Astrocyte (in vitro differentiated cells and primary cell): ENCODE measurements at regions not wholly inside any gene's neighbourhood (a gene's known extent, or its start where the extent isn't known, plus 50 kb on each side); places are given as distances from the start of the nearest gene placed in this dataset.

Experiments
- DNase-seq: peaks from one replicate; pipeline ENCODE4 v3.0.0-alpha.2; 2010; ENCODE audit warnings: low read depth
- FAIRE-seq: peaks from 2 replicates; lab custom pipeline; 2011; peaks lifted over from hg19 to GRCh38; lab: Jason Lieb, UNC
- H2AFZ ChIP-seq: 2 replicates; pipeline ENCODE4 v1.6.0; 2012; ENCODE audit warnings: low read depth, low read length, inconsistent platforms
- H3K27ac ChIP-seq: 2 replicates; pipeline ENCODE4 v1.5.1; 2011; ENCODE audit warnings: low read depth, low read length, inconsistent platforms
- H3K27me3 ChIP-seq: 2 replicates; pipeline ENCODE4 v1.6.0; 2011; ENCODE audit warnings: low read length, inconsistent platforms; ENCODE audit not compliant: insufficient read depth
- H3K36me3 ChIP-seq: 2 replicates; pipeline ENCODE4 v1.5.1; 2011; ENCODE audit warnings: low read length, inconsistent platforms; ENCODE audit not compliant: insufficient read depth
- H3K4me1 ChIP-seq: 2 replicates; pipeline ENCODE4 v1.5.1; 2011; ENCODE audit warnings: low read length, inconsistent platforms; ENCODE audit not compliant: insufficient read depth
- H3K4me2 ChIP-seq: 2 replicates; pipeline ENCODE4 v1.6.0; 2012; ENCODE audit warnings: low read length, inconsistent platforms
- H3K4me3 ChIP-seq: 2 replicates; pipeline ENCODE4 v1.5.1; 2011; ENCODE audit warnings: low read depth, mild to moderate bottlenecking, low read length, inconsistent platforms; ENCODE audit not compliant: insufficient read depth
- H3K79me2 ChIP-seq: 2 replicates; pipeline ENCODE4 v1.6.0; 2012; ENCODE audit warnings: mild to moderate bottlenecking, low read length, inconsistent platforms; ENCODE audit not compliant: insufficient read depth
- H3K9ac ChIP-seq: 2 replicates; pipeline ENCODE4 v1.6.0; 2012; ENCODE audit warnings: mild to moderate bottlenecking, low read length, inconsistent platforms
- H3K9me3 ChIP-seq: 2 replicates; pipeline ENCODE4 v1.5.1; 2012; ENCODE audit warnings: low read depth, mild to moderate bottlenecking, low read length, inconsistent platforms; ENCODE audit not compliant: insufficient read depth
- H4K20me1 ChIP-seq: 2 replicates; pipeline ENCODE4 v1.6.0; 2012; ENCODE audit warnings: low read length, inconsistent platforms; ENCODE audit not compliant: insufficient read depth
- H3K27ac Mint-ChIP-seq: one replicate; pipeline ENCODE4 v1.8.0; 2021; ENCODE audit warnings: mild to moderate bottlenecking, mixed read lengths; ENCODE audit not compliant: unreplicated experiment
- H3K27me3 Mint-ChIP-seq: one replicate; pipeline ENCODE4 v1.8.0; 2021; ENCODE audit warnings: low read depth, mixed read lengths; ENCODE audit not compliant: unreplicated experiment
- H3K36me3 Mint-ChIP-seq: one replicate; pipeline ENCODE4 v1.8.0; 2021; ENCODE audit warnings: low read depth, mixed read lengths; ENCODE audit not compliant: unreplicated experiment
- H3K4me1 Mint-ChIP-seq: one replicate; pipeline ENCODE4 v1.8.0; 2021; ENCODE audit warnings: low read depth, mixed read lengths; ENCODE audit not compliant: unreplicated experiment
- H3K4me3 Mint-ChIP-seq: one replicate; pipeline ENCODE4 v1.8.0; 2021; ENCODE audit warnings: mild to moderate bottlenecking, moderate library complexity, mixed read lengths; ENCODE audit not compliant: unreplicated experiment
- H3K9me3 Mint-ChIP-seq: one replicate; pipeline ENCODE4 v1.8.0; 2021; ENCODE audit warnings: mild to moderate bottlenecking, mixed read lengths; ENCODE audit not compliant: unreplicated experiment
- CTCF ChIP-seq: IDR thresholded peaks from 2 replicates; pipeline ENCODE4 v1.5.1; 2011; ENCODE audit warnings: low read depth, mild to moderate bottlenecking, inconsistent platforms, low read length, moderate library complexity; ENCODE audit not compliant: insufficient read depth
- EZH2 ChIP-seq: IDR thresholded peaks from 2 replicates; pipeline ENCODE4 v1.6.1; 2012; ENCODE audit warnings: mild to moderate bottlenecking, low read length, inconsistent platforms; ENCODE audit not compliant: insufficient read depth

- H3K4me1 Mint-ChIP-seq, result peaks cover 19% of the 10 kb centered on the region
- Histone ChIP-seq H3K27ac (no peak overlapping the region), H2AFZ (no peak overlapping the region), H3K79me2 (no peaks in the 10 kb centered on the region), H4K20me1 (no peaks in the 10 kb centered on the region), H3K4me2 (no peak overlapping the region), H3K9me3 (no peaks in the 10 kb centered on the region), H3K27me3 (peaks cover 63% of the 10 kb centered on the region), H3K36me3 (no peaks in the 10 kb centered on the region), H3K4me3 (no peak overlapping the region), H3K9ac (no peak overlapping the region), H3K4me1 (peaks cover 15% of the 10 kb centered on the region)
- no peak for FAIRE-seq
- H3K4me3 Mint-ChIP-seq, result no peak overlapping the region
- TF ChIP-seq EZH2 (no peak), CTCF (no peak)
- H3K36me3 Mint-ChIP-seq, result no peaks in the 10 kb centered on the region
- no peaks in the 10 kb centered on the region for H3K9me3 Mint-ChIP-seq
- no peak for DNase-seq
- peaks cover 26% of the 10 kb centered on the region for H3K27me3 Mint-ChIP-seq
- no peak overlapping the region for H3K27ac Mint-ChIP-seq
Measured at GRCh38 chr21:38649120-38649519, 150.8 kb upstream of the ERG start.

- Histone ChIP-seq H3K4me1 (peaks cover 5% of the 10 kb centered on the region), H3K27me3 (peaks cover 82% of the 10 kb centered on the region), H4K20me1 (no peaks in the 10 kb centered on the region), H3K36me3 (no peaks in the 10 kb centered on the region), H3K4me2 (no peak overlapping the region), H3K79me2 (no peaks in the 10 kb centered on the region), H3K27ac (no peak overlapping the region), H3K9ac (no peak overlapping the region), H3K9me3 (no peaks in the 10 kb centered on the region), H3K4me3 (no peak overlapping the region), H2AFZ (no peak overlapping the region)
- Mint-ChIP-seq H3K27ac (no peak overlapping the region), H3K36me3 (no peaks in the 10 kb centered on the region), H3K4me3 (no peak overlapping the region), H3K9me3 (no peaks in the 10 kb centered on the region), H3K4me1 (peaks cover 4% of the 10 kb centered on the region), H3K27me3 (peaks cover 47% of the 10 kb centered on the region)
- no peak for DNase-seq
- TF ChIP-seq EZH2 (no peak), CTCF (no peak)
- no peak for FAIRE-seq
Measured at GRCh38 chr21:38651570-38651969, 153.3 kb upstream of the ERG start.

GRCh38 chr21:38652396-38652795 lies 153.3 kb upstream of the ETS2 start:
- no peaks in the 10 kb centered on the region for H3K9me3 Mint-ChIP-seq
- H3K4me3 Mint-ChIP-seq, result no peak overlapping the region
- no peak overlapping the region for H3K4me3 ChIP-seq
- TF ChIP-seq CTCF, result no peak
- no peak for TF ChIP-seq EZH2
- no peaks in the 10 kb centered on the region for H3K36me3 Mint-ChIP-seq
- H3K4me2 ChIP-seq, result no peak overlapping the region
- H3K27me3 ChIP-seq, result peaks cover 84% of the 10 kb centered on the region
- FAIRE-seq, result no peak
- no peaks in the 10 kb centered on the region for H4K20me1 ChIP-seq
- no peak overlapping the region for H3K9ac ChIP-seq
- no peak overlapping the region for H3K27ac Mint-ChIP-seq
- H3K9me3 ChIP-seq, result no peaks in the 10 kb centered on the region
- no peaks in the 10 kb centered on the region for H3K36me3 ChIP-seq
- no peak overlapping the region for H3K27ac ChIP-seq
- H3K4me1 ChIP-seq, result no peaks in the 10 kb centered on the region
- no peaks in the 10 kb centered on the region for H3K4me1 Mint-ChIP-seq
- peaks cover 54% of the 10 kb centered on the region for H3K27me3 Mint-ChIP-seq
- H3K79me2 ChIP-seq, result no peaks in the 10 kb centered on the region
- no peak for DNase-seq
- H2AFZ ChIP-seq, result no peak overlapping the region
